Spleen (tissue), 11 donors: ENCODE measurements at regions not wholly inside any gene's neighbourhood (a gene's known extent, or its start where the extent isn't known, plus 50 kb on each side); places are given as distances from the start of the nearest gene placed in this dataset.

Source experiments
- DNase-seq: peaks from one replicate; pipeline ENCODE4 v3.0.0-alpha.2; 2020
- H3K27ac ChIP-seq, 8 donors: fragments of 200-600 bp; sonication (generic) in 7 of 8; 1 replicate in 4 of 8; 2 replicates in 4 of 8; pipeline versions ENCODE4 v1.5.0 to v1.8.0; 2016 to 2021; ENCODE audit warnings: inconsistent platforms in 4 of 8, mild to moderate bottlenecking in 4 of 8, moderate library complexity in 1 of 8
- H3K27me3 ChIP-seq, 7 donors: fragments of 200-600 bp; sonication (generic) in 6 of 7; replicated peaks in 1 of 7; 1 replicate in 4 of 7; 2 replicates in 3 of 7; pipeline versions ENCODE4 v1.5.0 to v1.8.0; 2016 to 2021; ENCODE audit warnings: inconsistent platforms in 3 of 7, mild to moderate bottlenecking in 1 of 7
- H3K36me3 ChIP-seq, 6 donors: fragments of 200-600 bp; sonication (generic) in 5 of 6; 1 replicate in 4 of 6; 2 replicates in 2 of 6; pipeline versions ENCODE4 v1.5.0 to v1.8.0; 2016 to 2021; ENCODE audit warnings: inconsistent platforms in 2 of 6
- H3K4me1 ChIP-seq, 6 donors: fragments of 200-600 bp; sonication (generic) in 5 of 6; 1 replicate in 3 of 6; 2 replicates in 3 of 6; pipeline versions ENCODE4 v1.5.0 to v1.8.0; 2016 to 2021; ENCODE audit warnings: inconsistent platforms in 3 of 6
- H3K4me3 ChIP-seq, 8 donors: fragments of 200-600 bp; sonication (generic) in 7 of 8; 1 replicate in 4 of 8; 2 replicates in 4 of 8; pipeline versions ENCODE4 v1.5.0 to v1.8.0; 2016 to 2021; ENCODE audit warnings: inconsistent platforms in 4 of 8, mild to moderate bottlenecking in 4 of 8, moderate library complexity in 2 of 8
- H3K9me3 ChIP-seq, 8 donors: fragments of 200-600 bp; sonication (generic) in 7 of 8; 1 replicate in 4 of 8; 2 replicates in 4 of 8; pipeline versions ENCODE4 v1.5.0 to v1.8.0; 2016 to 2021; ENCODE audit warnings: inconsistent platforms in 4 of 8
- CTCF ChIP-seq, 11 experiments: fragments of 200-600 bp in 7 of 11; fragments of 450-650 bp in 4 of 11; sonication (generic) in 4 of 11; IDR thresholded peaks in 8 of 11; conservative IDR thresholded peaks in 3 of 11; 1 replicate in 7 of 11; 2 replicates in 4 of 11; pipeline versions ENCODE4 v1.4.0 to v1.8.0; 2016 to 2021; ENCODE audit warnings: antibody characterized with exemption in 11 of 11, inconsistent platforms in 4 of 11, mild to moderate bottlenecking in 1 of 11
- POLR2A ChIP-seq, 3 donors: fragments of 450-650 bp; IDR thresholded peaks; one replicate each; pipeline ENCODE4 v1.5.1; 2017; ENCODE audit warnings: antibody characterized with exemption in 3 of 3, mild to moderate bottlenecking in 1 of 3
- POLR2AphosphoS5 ChIP-seq, 3 donors: sonication (generic); formaldehyde crosslinking; IDR thresholded peaks; one replicate each; pipeline ENCODE4 v1.5.1; 2017; ENCODE audit warnings: antibody characterized with exemption in 3 of 3
- WGBS, 5 donors: extraction: QIAGEN DNeasy Blood & Tissue Kit in 3 of 5; methylation state at CpG; one replicate each; pipeline versions ENCODE4 v1.1.5 to v1.1.7; 2013 to 2018; 5-methylcytosine and 5-hydroxymethylcytosine counted together
- intact Hi-C: fragments of 100-400 bp; cut with DNase I; formaldehyde crosslinking; loops from one replicate; pipeline ENCODE4 v1.15.0; 2023; ENCODE audit warnings: low total_unique reads
- donor health status: healthy with polysubstance abuse.
- donor health status: DM: no; HTN: no; CAD: no; lungs with moderate emphysema.
- donor health status: DM: no; HTN: no; CAD: no.
- donor health status: Bipolar disorder and iron deficiency.
- donor health status: healthy.
- donor health status: DM: no; HTN: no; CAD: no.
- donor health status: DM: yes; HTN: yes; CAD: no.

GRCh38 chr4:117474987-117475386 lies 389.6 kb upstream of the TRAM1L1 start:
- Histone ChIP-seq H3K9me3 (peaks cover 0 to 23% (median 8%) of the 10 kb centered on the region in 8 donors), H3K36me3 (no peaks in the 10 kb centered on the region), H3K27me3 (no peaks in the 10 kb centered on the region), H3K4me3 (no peak overlapping the region), H3K4me1 (no peaks in the 10 kb centered on the region), H3K27ac (no peak overlapping the region)
- DNase-seq = no peak
- TF ChIP-seq POLR2AphosphoS5 (IDR thresholded peaks at IDR 0.05) (no peak), POLR2A (IDR thresholded peaks at IDR 0.05) (no peak), CTCF (IDR thresholded peaks at IDR 0.05 in 8 of 11, conservative IDR thresholded peaks at IDR 0.05 in 3 of 11) (no peak)
- intact Hi-C loops = no loop called here

- intact Hi-C loops = no loop called here
Observed at GRCh38 chr4:117477925-117478324, 392.5 kb upstream of the TRAM1L1 start.

GRCh38 chr4:117478702-117479101 lies 393.3 kb upstream of the TRAM1L1 start:
- Histone ChIP-seq H3K4me1 (no peaks in the 10 kb centered on the region), H3K36me3 (no peaks in the 10 kb centered on the region), H3K9me3 (no peaks in the 10 kb centered on the region), H3K27ac (no peak overlapping the region), H3K27me3 (no peaks in the 10 kb centered on the region), H3K4me3 (no peak overlapping the region)
- intact Hi-C loops = no loop called here
- TF ChIP-seq CTCF (IDR thresholded peaks at IDR 0.05 in 8 of 11, conservative IDR thresholded peaks at IDR 0.05 in 3 of 11) = no peak
- no peak for TF ChIP-seq POLR2A (IDR thresholded peaks at IDR 0.05)
- TF ChIP-seq POLR2AphosphoS5 (IDR thresholded peaks at IDR 0.05) = no peak
- no peak for DNase-seq

More at GRCh38 chr4:117477925-117478324, 392.5 kb upstream of the TRAM1L1 start:
- WGBS, 5 donors = 87 to 92% (median 88%) methylated on average over 2 of the region's 2 CpGs
- TF ChIP-seq CTCF (IDR thresholded peaks at IDR 0.05 in 8 of 11, conservative IDR thresholded peaks at IDR 0.05 in 3 of 11) (no peak), POLR2AphosphoS5 (IDR thresholded peaks at IDR 0.05) (no peak)
- Histone ChIP-seq H3K36me3 (no peaks in the 10 kb centered on the region), H3K9me3 (no peaks in the 10 kb centered on the region), H3K4me3 (no peak overlapping the region), H3K4me1 (no peaks in the 10 kb centered on the region), H3K27ac (no peak overlapping the region), H3K27me3 (no peaks in the 10 kb centered on the region)
- DNase-seq = no peak

- DNase-seq = no peak
- no peaks in the 10 kb centered on the region for H3K27me3 ChIP-seq
- H3K4me1 ChIP-seq = no peaks in the 10 kb centered on the region
- H3K27ac ChIP-seq = no peak overlapping the region
- intact Hi-C loops = no loop called here
- TF ChIP-seq POLR2A (IDR thresholded peaks at IDR 0.05) (no peak), CTCF (IDR thresholded peaks at IDR 0.05 in 8 of 11, conservative IDR thresholded peaks at IDR 0.05 in 3 of 11) (no peak), POLR2AphosphoS5 (IDR thresholded peaks at IDR 0.05) (no peak)
- WGBS, 5 donors = 65 to 83% (median 80%) methylated on average over 6 of the region's 6 CpGs
- no peak overlapping the region for H3K4me3 ChIP-seq
- no peaks in the 10 kb centered on the region for H3K36me3 ChIP-seq
- no peaks in the 10 kb centered on the region for H3K9me3 ChIP-seq
Observed at GRCh38 chr4:117479673-117480072, 394.3 kb upstream of the TRAM1L1 start.
